A673 (cell line): ENCODE measurements at regions not wholly inside any gene's neighbourhood (a gene's known extent, or its start where the extent isn't known, plus 50 kb on each side); places are given as distances from the start of the nearest gene placed in this dataset.

ENCODE experiments used
- CTCF ChIP-seq: fragments of 300-800, 200-600 bp; sonication (generic); conservative IDR thresholded peaks from 2 replicates; pipeline ENCODE4 v1.5.1; 2017; ENCODE audit warnings: low read depth, mild to moderate bottlenecking, antibody characterized with exemption, low read length, moderate library complexity, mixed read lengths
- EZH2 ChIP-seq: fragments of 200-600 bp; sonication (generic); IDR thresholded peaks from 2 replicates; pipeline ENCODE4 v1.6.1; 2017; ENCODE audit warnings: borderline replicate concordance, low read depth, mild to moderate bottlenecking, mixed read lengths, antibody characterized with exemption, low read length; ENCODE audit not compliant: poor library complexity, severe bottlenecking

GRCh38 chr9:115964710-115965347, 188.8 kb upstream of the PAPPA start:
- TF ChIP-seq CTCF = no peak
- no peak for TF ChIP-seq EZH2
